HCT116 (cell line): ENCODE measurements at regions not wholly inside any gene's neighbourhood (a gene's known extent, or its start where the extent isn't known, plus 50 kb on each side); places are given as distances from the start of the nearest gene placed in this dataset.

Experiments used
- ATAC-seq: fragments of 200-7000 bp; cut with Tn5 transposase; 2 replicates; pipeline ENCODE4 v1.9.1; 2020; ENCODE audit warnings: mild to moderate bottlenecking, moderate library complexity
- BruUV-seq: library from RNA; stranded (reverse); fragments of 400-500 nt; replicated peaks from 2 replicates; lab custom pipeline; 2021; lab: Mats Ljungman, UMichigan
- CTCF ChIA-PET: fragments of 300-600 bp; sonication (Branson Sonifier 250); formaldehyde crosslinking; loops from one replicate; lab custom pipeline; 2021; ENCODE audit warnings: antibody characterized with exemption; lab: Charles Lee
- POLR2A ChIA-PET: fragments of 300-600, 350-600 bp; sonication (Branson Sonifier 250); formaldehyde crosslinking; loops from one replicate; lab custom pipeline; 2021; ENCODE audit warnings: antibody characterized with exemption; lab: Charles Lee
- RAD21 ChIA-PET, 2 experiments: fragments of 300-600 bp; sonication (Branson Sonifier 250); formaldehyde crosslinking; loops; one replicate each; lab custom pipeline; 2023; ENCODE audit warnings: low total read pairs in 2 of 2; ENCODE audit not compliant: uncharacterized antibody in 2 of 2, unreplicated experiment in 2 of 2, low non-redundant PET in 1 of 2; lab: Charles Lee
- DNase-seq: peaks from one replicate; pipeline ENCODE4 v3.0.0-alpha.2; 2010; ENCODE audit warnings: low read depth, low spot score
- H2AFZ ChIP-seq: fragments of 200-600 bp; shearing (Covaris generic), sonication (generic); 2 replicates; pipeline ENCODE4 v1.6.1; 2017; ENCODE audit warnings: low read depth, mixed run types, mixed read lengths, antibody characterized with exemption, low read length; ENCODE audit not compliant: poor library complexity, severe bottlenecking
- H3K27ac ChIP-seq: 2 replicates; pipeline ENCODE4 v1.5.1; 2012; ENCODE audit warnings: low read depth, low read length
- H3K27me3 ChIP-seq: fragments of 200-600 bp; sonication (generic); 2 replicates; pipeline ENCODE4 v1.6.1; 2016; ENCODE audit warnings: mixed run types, low read length, mixed read lengths; ENCODE audit not compliant: insufficient read depth
- H3K36me3 ChIP-seq, 2 experiments: fragments of 200-500 bp in 1 of 2; fragments of 200-600 bp in 1 of 2; sonication (Bioruptor generic) in 1 of 2; sonication (generic) in 1 of 2; 2 replicates each; pipeline versions ENCODE4 v1.5.1 to v1.6.1; 2014 to 2016; ENCODE audit warnings: low read length in 2 of 2, inconsistent platforms in 1 of 2, mixed read lengths in 1 of 2, mixed run types in 1 of 2; ENCODE audit not compliant: insufficient read depth in 2 of 2, control insufficient read depth in 1 of 2
- H3K4me1 ChIP-seq, 2 experiments: fragments of 200-600 bp in 1 of 2; sonication (generic) in 1 of 2; 2 replicates each; pipeline versions ENCODE4 v1.5.1 to v1.6.1; 2012 to 2017; ENCODE audit warnings: low read length in 2 of 2, inconsistent platforms in 1 of 2, mild to moderate bottlenecking in 1 of 2, mixed read lengths in 1 of 2, mixed run types in 1 of 2, moderate library complexity in 1 of 2; ENCODE audit not compliant: insufficient read depth in 2 of 2, control insufficient read depth in 1 of 2
- H3K4me2 ChIP-seq: fragments of 200-600 bp; sonication (generic); 2 replicates; pipeline ENCODE4 v1.6.1; 2017; ENCODE audit warnings: mixed run types, low read length, mixed read lengths
- H3K4me3 ChIP-seq, 2 experiments: fragments of 200-600 bp in 1 of 2; sonication (generic) in 1 of 2; replicated peaks in 1 of 2; 2 replicates each; pipeline ENCODE4 v1.5.1; 2011 to 2016; ENCODE audit warnings: low read length in 2 of 2, control low read depth in 1 of 2, low read depth in 1 of 2, mild to moderate bottlenecking in 1 of 2, mixed read lengths in 1 of 2, mixed run types in 1 of 2
- H3K79me2 ChIP-seq: fragments of 200-600 bp; sonication (generic); 2 replicates; pipeline ENCODE4 v1.6.1; 2017; ENCODE audit warnings: mild to moderate bottlenecking, mixed run types, low read length, moderate library complexity, mixed read lengths; ENCODE audit not compliant: insufficient read depth
- H3K9ac ChIP-seq: fragments of 200-600 bp; sonication (generic); 2 replicates; pipeline ENCODE4 v1.6.1; 2016; ENCODE audit warnings: low read length, mixed read lengths
- H3K9me2 ChIP-seq: fragments of 200-600 bp; sonication (generic), shearing (Covaris generic); 2 replicates; pipeline ENCODE4 v1.6.1; 2017; ENCODE audit warnings: mixed run types, mild to moderate bottlenecking, moderate library complexity; ENCODE audit not compliant: insufficient read depth
- H3K9me3 ChIP-seq, 2 experiments: fragments of 200-500 bp in 1 of 2; fragments of 200-600 bp in 1 of 2; sonication (Bioruptor generic) in 1 of 2; sonication (generic) in 1 of 2; 2 replicates each; pipeline ENCODE4 v1.6.1; 2014 to 2017; ENCODE audit warnings: low read length in 2 of 2, mixed read lengths in 2 of 2, inconsistent platforms in 1 of 2, low read depth in 1 of 2, mild to moderate bottlenecking in 1 of 2, mixed run types in 1 of 2, moderate library complexity in 1 of 2; ENCODE audit not compliant: control insufficient read depth in 1 of 2, insufficient read depth in 1 of 2
- H4K20me1 ChIP-seq: fragments of 200-600 bp; sonication (generic), shearing (Covaris generic); 2 replicates; pipeline ENCODE4 v1.6.1; 2017; ENCODE audit warnings: mixed run types, mild to moderate bottlenecking, moderate library complexity; ENCODE audit not compliant: insufficient read depth
- CBX3 ChIP-seq: IDR thresholded peaks from 2 replicates; pipeline ENCODE4 v1.6.1; 2012; ENCODE audit warnings: low read depth
- CEBPB ChIP-seq: IDR thresholded peaks from 2 replicates; pipeline ENCODE4 v1.6.1; 2012; ENCODE audit warnings: low read depth
- EGR1 ChIP-seq: IDR thresholded peaks from 2 replicates; pipeline ENCODE4 v1.6.1; 2012; ENCODE audit warnings: low read depth
- EZH2 ChIP-seq: fragments of 200-600 bp; sonication (generic); IDR thresholded peaks from 2 replicates; pipeline ENCODE4 v1.6.1; 2017; ENCODE audit warnings: antibody characterized with exemption, mixed run types
- FOSL1 ChIP-seq: IDR thresholded peaks from 2 replicates; pipeline ENCODE4 v1.6.1; 2012; ENCODE audit warnings: low read depth
- POLR2AphosphoS5 ChIP-seq: IDR thresholded peaks from 2 replicates; pipeline ENCODE4 v1.6.1; 2011; ENCODE audit warnings: mild to moderate bottlenecking, low read depth, low read length, moderate library complexity
- SIN3A ChIP-seq: IDR thresholded peaks from 2 replicates; pipeline ENCODE4 v1.6.1; 2012; ENCODE audit warnings: low read depth
- SP1 ChIP-seq: IDR thresholded peaks from 2 replicates; pipeline ENCODE4 v1.6.1; 2012; ENCODE audit warnings: low read depth
- YY1 ChIP-seq: IDR thresholded peaks from 2 replicates; pipeline ENCODE4 v1.6.1; 2011; ENCODE audit warnings: low read length, low read depth, moderate library complexity, mild to moderate bottlenecking; ENCODE audit not compliant: insufficient replicate concordance; ENCODE audit errors: extremely low read depth
- ZFX ChIP-seq: fragments of 450-650 bp; IDR thresholded peaks from 2 replicates; pipeline ENCODE4 v1.6.1; 2017
- intact Hi-C: fragments of 100-400 bp; cut with micrococcal nuclease; formaldehyde crosslinking; loops from 2 replicates; pipeline ENCODE4 v1.10.0; 2022
- TF ChIP-seq, protein P1 (sequence below): IDR thresholded peaks from 2 replicates; pipeline ENCODE4 v1.6.1; 2012; ENCODE audit warnings: low read depth
- TF ChIP-seq, protein P2 (sequence below), 3 experiments: fragments of 200-600 bp in 1 of 3; sonication (generic) in 1 of 3; IDR thresholded peaks in 2 of 3; conservative IDR thresholded peaks in 1 of 3; 2 replicates each; pipeline ENCODE4 v1.5.1; 2012 to 2017; ENCODE audit warnings: low read depth in 2 of 3, low read length in 2 of 3, antibody characterized with exemption in 1 of 3, borderline replicate concordance in 1 of 3, control low read depth in 1 of 3, mild to moderate bottlenecking in 1 of 3, mixed read lengths in 1 of 3, mixed run types in 1 of 3, moderate library complexity in 1 of 3; ENCODE audit not compliant: insufficient read depth in 1 of 3
- TF ChIP-seq, protein P3 (sequence below): IDR thresholded peaks from 2 replicates; pipeline ENCODE4 v1.6.1; 2012
- TF ChIP-seq, protein P4 (sequence below): IDR thresholded peaks from 2 replicates; pipeline ENCODE4 v1.6.1; 2011; ENCODE audit warnings: mild to moderate bottlenecking, low read length, moderate library complexity; ENCODE audit not compliant: insufficient replicate concordance; ENCODE audit errors: extremely low read depth
- TF ChIP-seq, protein P5 (sequence below): IDR thresholded peaks from 2 replicates; pipeline ENCODE4 v1.6.1; 2012

DNA sequence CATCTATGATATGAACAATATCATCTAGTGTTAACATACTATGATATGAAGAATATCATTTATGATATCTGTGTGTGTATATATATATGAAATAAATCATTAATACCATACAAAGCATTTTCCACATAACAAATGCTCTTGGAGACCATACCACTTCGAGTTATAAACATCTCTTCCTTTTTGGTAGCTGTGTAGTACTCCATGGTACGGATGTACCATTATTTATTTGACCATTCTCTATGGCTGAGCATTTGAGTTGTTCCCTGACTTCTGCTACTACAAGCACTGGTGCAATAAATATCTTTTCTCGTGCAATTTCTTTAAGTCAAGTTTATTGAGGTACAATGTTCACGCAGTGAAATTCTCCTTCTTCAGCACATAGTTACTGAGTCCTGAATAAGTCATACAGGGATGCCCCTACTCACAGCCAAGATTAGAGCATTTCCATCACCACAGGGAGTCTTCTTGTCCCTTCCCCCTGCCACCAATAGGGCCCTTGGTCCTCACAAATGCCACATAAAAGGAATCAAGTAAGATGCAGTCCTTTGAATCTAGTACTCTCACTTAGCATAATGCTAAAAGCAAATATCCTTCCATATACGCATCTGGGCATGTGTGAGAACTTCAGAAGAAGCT lies 75.2 kb upstream of the SLC25A48 start:
- TF ChIP-seq, protein P1, sequence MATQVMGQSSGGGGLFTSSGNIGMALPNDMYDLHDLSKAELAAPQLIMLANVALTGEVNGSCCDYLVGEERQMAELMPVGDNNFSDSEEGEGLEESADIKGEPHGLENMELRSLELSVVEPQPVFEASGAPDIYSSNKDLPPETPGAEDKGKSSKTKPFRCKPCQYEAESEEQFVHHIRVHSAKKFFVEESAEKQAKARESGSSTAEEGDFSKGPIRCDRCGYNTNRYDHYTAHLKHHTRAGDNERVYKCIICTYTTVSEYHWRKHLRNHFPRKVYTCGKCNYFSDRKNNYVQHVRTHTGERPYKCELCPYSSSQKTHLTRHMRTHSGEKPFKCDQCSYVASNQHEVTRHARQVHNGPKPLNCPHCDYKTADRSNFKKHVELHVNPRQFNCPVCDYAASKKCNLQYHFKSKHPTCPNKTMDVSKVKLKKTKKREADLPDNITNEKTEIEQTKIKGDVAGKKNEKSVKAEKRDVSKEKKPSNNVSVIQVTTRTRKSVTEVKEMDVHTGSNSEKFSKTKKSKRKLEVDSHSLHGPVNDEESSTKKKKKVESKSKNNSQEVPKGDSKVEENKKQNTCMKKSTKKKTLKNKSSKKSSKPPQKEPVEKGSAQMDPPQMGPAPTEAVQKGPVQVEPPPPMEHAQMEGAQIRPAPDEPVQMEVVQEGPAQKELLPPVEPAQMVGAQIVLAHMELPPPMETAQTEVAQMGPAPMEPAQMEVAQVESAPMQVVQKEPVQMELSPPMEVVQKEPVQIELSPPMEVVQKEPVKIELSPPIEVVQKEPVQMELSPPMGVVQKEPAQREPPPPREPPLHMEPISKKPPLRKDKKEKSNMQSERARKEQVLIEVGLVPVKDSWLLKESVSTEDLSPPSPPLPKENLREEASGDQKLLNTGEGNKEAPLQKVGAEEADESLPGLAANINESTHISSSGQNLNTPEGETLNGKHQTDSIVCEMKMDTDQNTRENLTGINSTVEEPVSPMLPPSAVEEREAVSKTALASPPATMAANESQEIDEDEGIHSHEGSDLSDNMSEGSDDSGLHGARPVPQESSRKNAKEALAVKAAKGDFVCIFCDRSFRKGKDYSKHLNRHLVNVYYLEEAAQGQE, result no peak
- TF ChIP-seq, protein P2, sequence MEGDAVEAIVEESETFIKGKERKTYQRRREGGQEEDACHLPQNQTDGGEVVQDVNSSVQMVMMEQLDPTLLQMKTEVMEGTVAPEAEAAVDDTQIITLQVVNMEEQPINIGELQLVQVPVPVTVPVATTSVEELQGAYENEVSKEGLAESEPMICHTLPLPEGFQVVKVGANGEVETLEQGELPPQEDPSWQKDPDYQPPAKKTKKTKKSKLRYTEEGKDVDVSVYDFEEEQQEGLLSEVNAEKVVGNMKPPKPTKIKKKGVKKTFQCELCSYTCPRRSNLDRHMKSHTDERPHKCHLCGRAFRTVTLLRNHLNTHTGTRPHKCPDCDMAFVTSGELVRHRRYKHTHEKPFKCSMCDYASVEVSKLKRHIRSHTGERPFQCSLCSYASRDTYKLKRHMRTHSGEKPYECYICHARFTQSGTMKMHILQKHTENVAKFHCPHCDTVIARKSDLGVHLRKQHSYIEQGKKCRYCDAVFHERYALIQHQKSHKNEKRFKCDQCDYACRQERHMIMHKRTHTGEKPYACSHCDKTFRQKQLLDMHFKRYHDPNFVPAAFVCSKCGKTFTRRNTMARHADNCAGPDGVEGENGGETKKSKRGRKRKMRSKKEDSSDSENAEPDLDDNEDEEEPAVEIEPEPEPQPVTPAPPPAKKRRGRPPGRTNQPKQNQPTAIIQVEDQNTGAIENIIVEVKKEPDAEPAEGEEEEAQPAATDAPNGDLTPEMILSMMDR (IDR thresholded peaks at IDR 0.05 in 2 of 3, conservative IDR thresholded peaks at IDR 0.05 in 1 of 3; ENCODE audit: borderline replicate concordance in 1 of 3, insufficient read depth in 1 of 3, low read depth in 2 of 3, low read length in 2 of 3), result no peak
- TF ChIP-seq, protein P3, sequence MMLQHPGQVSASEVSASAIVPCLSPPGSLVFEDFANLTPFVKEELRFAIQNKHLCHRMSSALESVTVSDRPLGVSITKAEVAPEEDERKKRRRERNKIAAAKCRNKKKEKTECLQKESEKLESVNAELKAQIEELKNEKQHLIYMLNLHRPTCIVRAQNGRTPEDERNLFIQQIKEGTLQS, result no peak
- TF ChIP-seq SP1 (no peak), SIN3A (no peak), CBX3 (no peak), ZFX (no peak), YY1 (no peak), CEBPB (no peak), FOSL1 (no peak), POLR2AphosphoS5 (no peak), EZH2 (no peak), EGR1 (no peak)
- TF ChIP-seq, protein P4, sequence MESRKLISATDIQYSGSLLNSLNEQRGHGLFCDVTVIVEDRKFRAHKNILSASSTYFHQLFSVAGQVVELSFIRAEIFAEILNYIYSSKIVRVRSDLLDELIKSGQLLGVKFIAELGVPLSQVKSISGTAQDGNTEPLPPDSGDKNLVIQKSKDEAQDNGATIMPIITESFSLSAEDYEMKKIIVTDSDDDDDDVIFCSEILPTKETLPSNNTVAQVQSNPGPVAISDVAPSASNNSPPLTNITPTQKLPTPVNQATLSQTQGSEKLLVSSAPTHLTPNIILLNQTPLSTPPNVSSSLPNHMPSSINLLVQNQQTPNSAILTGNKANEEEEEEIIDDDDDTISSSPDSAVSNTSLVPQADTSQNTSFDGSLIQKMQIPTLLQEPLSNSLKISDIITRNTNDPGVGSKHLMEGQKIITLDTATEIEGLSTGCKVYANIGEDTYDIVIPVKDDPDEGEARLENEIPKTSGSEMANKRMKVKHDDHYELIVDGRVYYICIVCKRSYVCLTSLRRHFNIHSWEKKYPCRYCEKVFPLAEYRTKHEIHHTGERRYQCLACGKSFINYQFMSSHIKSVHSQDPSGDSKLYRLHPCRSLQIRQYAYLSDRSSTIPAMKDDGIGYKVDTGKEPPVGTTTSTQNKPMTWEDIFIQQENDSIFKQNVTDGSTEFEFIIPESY, result no peak
- TF ChIP-seq, protein P5, sequence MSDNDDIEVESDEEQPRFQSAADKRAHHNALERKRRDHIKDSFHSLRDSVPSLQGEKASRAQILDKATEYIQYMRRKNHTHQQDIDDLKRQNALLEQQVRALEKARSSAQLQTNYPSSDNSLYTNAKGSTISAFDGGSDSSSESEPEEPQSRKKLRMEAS, result no peak
- TF ChIP-seq, all 23 proteins: peak for 0
- H2AFZ ChIP-seq, result no peak overlapping the region
- no peaks in the 10 kb centered on the region for H3K9me3 ChIP-seq
- ChIA-PET POLR2A (no interaction called here), RAD21 (no interaction called here), CTCF (no interaction called here)
- H4K20me1 ChIP-seq, result no peaks in the 10 kb centered on the region
- DNase-seq (no peak), ATAC-seq (no peak)
- no peaks in the 10 kb centered on the region for H3K4me1 ChIP-seq
- intact Hi-C loops, result no loop called here
- H3K9me2 ChIP-seq, result no peaks in the 10 kb centered on the region
- no peaks in the 10 kb centered on the region for H3K36me3 ChIP-seq
- no peak overlapping the region for H3K4me2 ChIP-seq
- no TSS peak for BruUV-seq
- no peak overlapping the region for H3K27ac ChIP-seq
- no peak overlapping the region for H3K9ac ChIP-seq
- no peaks in the 10 kb centered on the region for H3K79me2 ChIP-seq
- peaks cover 21% of the 10 kb centered on the region for H3K27me3 ChIP-seq
- H3K4me3 ChIP-seq, result no peak overlapping the region
